Ishikawa (cell line): ENCODE measurements at regions not wholly inside any gene's neighbourhood (a gene's known extent, or its start where the extent isn't known, plus 50 kb on each side); places are given as distances from the start of the nearest gene placed in this dataset.

Source experiments
- EP300 ChIP-seq: IDR thresholded peaks from 2 replicates; pipeline ENCODE4 v1.6.1; 2012; ENCODE audit warnings: borderline replicate concordance
- REST ChIP-seq: IDR thresholded peaks from 2 replicates; pipeline ENCODE4 v1.6.1; 2012; ENCODE audit warnings: low read depth, mild to moderate bottlenecking
- TEAD4 ChIP-seq: IDR thresholded peaks from 2 replicates; pipeline ENCODE4 v1.6.1; 2012
- YY1 ChIP-seq: IDR thresholded peaks from 2 replicates; pipeline ENCODE4 v1.6.1; 2012; ENCODE audit warnings: low read depth
- TF ChIP-seq, protein P1 (sequence below): IDR thresholded peaks from 2 replicates; pipeline ENCODE4 v1.6.1; 2012

DNA sequence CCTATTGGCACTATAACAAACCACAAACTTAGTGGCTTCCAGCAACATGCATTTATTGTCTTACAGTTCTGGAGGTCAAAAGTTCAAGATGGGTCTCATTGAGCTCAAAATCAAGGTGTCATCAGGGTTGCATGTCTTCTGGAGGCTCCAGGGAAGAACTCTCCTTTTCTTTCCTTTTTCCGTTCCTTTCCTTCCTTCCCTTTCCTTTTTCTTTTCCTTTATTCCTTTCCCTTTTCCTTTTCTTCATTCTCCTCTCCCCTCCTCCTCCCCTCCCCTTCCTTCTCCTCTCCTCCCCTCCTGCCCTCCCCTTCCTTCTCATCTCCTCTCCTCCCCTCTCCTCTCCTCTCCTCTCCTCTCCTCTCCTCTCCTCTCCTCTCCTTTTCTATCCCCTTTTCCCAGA lies 460.2 kb upstream of the CDH4 start:
- TF ChIP-seq EP300 (no peak), REST (no peak), YY1 (no peak), TEAD4 (no peak)
- TF ChIP-seq, protein P1, sequence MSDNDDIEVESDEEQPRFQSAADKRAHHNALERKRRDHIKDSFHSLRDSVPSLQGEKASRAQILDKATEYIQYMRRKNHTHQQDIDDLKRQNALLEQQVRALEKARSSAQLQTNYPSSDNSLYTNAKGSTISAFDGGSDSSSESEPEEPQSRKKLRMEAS: no peak
